ENCODE measurements at regions not wholly inside any gene's neighbourhood (a gene's known extent, or its start where the extent isn't known, plus 50 kb on each side); places are given as distances from the start of the nearest gene placed in this dataset.

GRCh38 chr5:7315118-7315517 is 80.8 kb upstream of the ADCY2 start:
- ChIA-PET CTCF (no interaction called here), POLR2A (ENCODE audit: low non-redundant PET) (no interaction called here)
- no peak for DNase-seq (ENCODE audit: low spot score)
- no peak for TF ChIP-seq CTCF (conservative IDR thresholded peaks at IDR 0.05; ENCODE audit: low read depth)
- no peak overlapping the region for H3K27ac ChIP-seq

GRCh38 chr5:7317751-7318150 is 78.2 kb upstream of the ADCY2 start:
- TF ChIP-seq CTCF (conservative IDR thresholded peaks at IDR 0.05; ENCODE audit: low read depth): no peak
- ChIA-PET POLR2A (ENCODE audit: low non-redundant PET) (no interaction called here), CTCF (no interaction called here)
- no peak overlapping the region for H3K27ac ChIP-seq
- DNase-seq (ENCODE audit: low spot score): no peak

DNA sequence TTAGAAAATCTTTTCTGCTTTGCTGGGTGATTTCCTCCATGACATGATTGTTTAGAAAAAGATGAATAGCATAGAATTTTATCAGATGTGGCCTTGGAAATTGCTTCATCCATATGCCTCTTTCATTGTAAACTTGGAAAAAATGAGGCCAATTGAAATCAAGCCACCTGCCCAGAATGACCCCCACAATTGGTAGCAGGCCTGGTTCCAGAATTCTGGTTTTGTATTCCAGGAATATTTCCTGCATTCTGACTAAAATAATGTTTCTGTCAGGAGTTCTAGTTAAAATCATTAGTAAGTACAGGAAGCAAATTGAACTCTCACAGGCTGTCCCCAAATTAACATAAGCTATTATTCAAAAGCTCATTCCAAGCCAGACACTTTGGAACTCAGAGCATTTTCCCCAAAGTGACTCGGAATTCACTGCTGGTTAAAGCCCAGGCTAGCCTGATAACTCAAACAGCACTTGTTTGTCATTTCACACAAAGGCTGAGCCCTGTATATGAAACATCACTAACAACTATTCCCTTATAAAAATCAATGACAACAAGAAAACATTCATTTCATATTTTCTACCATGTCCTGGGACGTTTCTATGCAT is 75.1 kb upstream of the ADCY2 start:
- H3K27ac ChIP-seq: no peak overlapping the region
- ChIA-PET POLR2A (ENCODE audit: low non-redundant PET) (no interaction called here), CTCF (no interaction called here)
- no peak for TF ChIP-seq CTCF (conservative IDR thresholded peaks at IDR 0.05; ENCODE audit: low read depth)
- no peak for DNase-seq (ENCODE audit: low spot score)

GRCh38 chr5:7321724-7322123 is 74.2 kb upstream of the ADCY2 start:
- TF ChIP-seq CTCF (conservative IDR thresholded peaks at IDR 0.05; ENCODE audit: low read depth): no peak
- no peak for DNase-seq (ENCODE audit: low spot score)
- CTCF ChIA-PET: no interaction called here

DNA sequence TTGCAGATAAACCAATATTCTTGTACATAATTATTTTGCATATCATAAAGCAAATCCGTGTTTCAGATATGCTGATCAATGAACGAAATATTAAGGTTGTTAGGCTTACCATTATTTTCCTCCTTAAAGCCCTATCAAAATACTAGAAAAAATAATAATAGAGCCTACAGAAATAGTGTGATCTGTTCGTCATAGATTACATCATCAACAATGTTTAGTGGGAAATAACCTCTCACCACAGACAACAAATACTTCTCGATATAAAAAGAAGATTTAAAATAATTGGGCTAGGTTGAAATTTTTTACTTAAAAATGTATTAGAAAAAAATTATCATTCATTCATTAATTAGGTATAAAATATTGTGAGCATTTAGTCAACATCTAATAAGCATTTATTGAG is 71.0 kb upstream of the ADCY2 start:
- POLR2A ChIA-PET (ENCODE audit: low non-redundant PET): no interaction called here
- H3K27ac ChIP-seq: no peak overlapping the region
- no peak for DNase-seq (ENCODE audit: low spot score)
- TF ChIP-seq CTCF (conservative IDR thresholded peaks at IDR 0.05; ENCODE audit: low read depth): no peak
- CTCF ChIA-PET: no interaction called here

More at GRCh38 chr5:7321724-7322123, 74.2 kb upstream of the ADCY2 start:
- H3K27ac ChIP-seq: no peak overlapping the region
- POLR2A ChIA-PET (ENCODE audit: low non-redundant PET): no interaction called here

GRCh38 chr5:7325975-7326913 is 69.7 kb upstream of the ADCY2 start:
- no peak for DNase-seq (ENCODE audit: low spot score)
- POLR2A ChIA-PET (ENCODE audit: low non-redundant PET): no interaction called here
- CTCF ChIA-PET: interaction anchor here (0.6 kb wide), 1 partner anchor 491 kb away, joined by 4 read pairs; no protein-coding TSS in a partner anchor

More at GRCh38 chr5:7325975-7326913, 69.7 kb upstream of the ADCY2 start:
- TF ChIP-seq CTCF (conservative IDR thresholded peaks at IDR 0.05; ENCODE audit: low read depth): no peak
- no peak overlapping the region for H3K27ac ChIP-seq

Data from RWPE1 (cell line).